ENCODE measurements at regions not wholly inside any gene's neighbourhood (a gene's known extent, or its start where the extent isn't known, plus 50 kb on each side); places are given as distances from the start of the nearest gene placed in this dataset.

- TF ChIP-seq CTCF (IDR thresholded peaks at IDR 0.05; ENCODE audit: borderline replicate concordance, extremely low read depth, insufficient read depth), result no peak
- Histone ChIP-seq H3K27me3 (ENCODE audit: control insufficient read depth, insufficient read depth, low read length) (no peaks in the 10 kb centered on the region), H3K27ac (ENCODE audit: low read depth in 2 of 2, low read length in 2 of 2) (no peak overlapping the region), H3K4me3 (ENCODE audit: low read length in 3 of 3) (no peak overlapping the region), H3K36me3 (ENCODE audit: control insufficient read depth in 2 of 3, insufficient read depth in 3 of 3, low read length in 3 of 3) (no peaks in the 10 kb centered on the region), H3K4me1 (ENCODE audit: control insufficient read depth in 2 of 3, insufficient read depth in 2 of 3, low read depth in 1 of 3, low read length in 3 of 3) (no peaks in the 10 kb centered on the region), H3K9me3 (ENCODE audit: control insufficient read depth in 2 of 3, insufficient read depth in 1 of 3, low read length in 3 of 3) (peaks cover 0 to 5% (median 0%) of the 10 kb centered on the region in 3 donors), H3K9ac (ENCODE audit: low read length in 3 of 3) (no peak overlapping the region)
- intact Hi-C loops (cut with DNase I), result no loop called here
- FAIRE-seq, result no peak
- DNase-seq, result no peak
These were observed 261.8 kb upstream of the KIF2B start for GRCh38 chr17:53560953-53561352.

GRCh38 chr17:53548252-53548651, 274.5 kb upstream of the KIF2B start:
- Histone ChIP-seq H3K4me3 (ENCODE audit: low read length in 3 of 3) (no peak overlapping the region), H3K9ac (ENCODE audit: low read length in 3 of 3) (no peak overlapping the region), H3K4me1 (ENCODE audit: control insufficient read depth in 2 of 3, insufficient read depth in 2 of 3, low read depth in 1 of 3, low read length in 3 of 3) (no peaks in the 10 kb centered on the region), H3K9me3 (ENCODE audit: control insufficient read depth in 2 of 3, insufficient read depth in 1 of 3, low read length in 3 of 3) (no peaks in the 10 kb centered on the region), H3K36me3 (ENCODE audit: control insufficient read depth in 2 of 3, insufficient read depth in 3 of 3, low read length in 3 of 3) (no peaks in the 10 kb centered on the region), H3K27me3 (ENCODE audit: control insufficient read depth, insufficient read depth, low read length) (no peaks in the 10 kb centered on the region), H3K27ac (ENCODE audit: low read depth in 2 of 2, low read length in 2 of 2) (no peak overlapping the region)
- no peak for TF ChIP-seq CTCF (IDR thresholded peaks at IDR 0.05; ENCODE audit: borderline replicate concordance, extremely low read depth, insufficient read depth)
- intact Hi-C loops (cut with DNase I), result no loop called here
- DNase-seq (no peak), FAIRE-seq (no peak)

- FAIRE-seq (no peak), DNase-seq (no peak)
- no peak overlapping the region for H3K4me3 ChIP-seq (ENCODE audit: low read length in 3 of 3)
- no peak overlapping the region for H3K9ac ChIP-seq (ENCODE audit: low read length in 3 of 3)
- intact Hi-C loops (cut with DNase I), result no loop called here
- H3K9me3 ChIP-seq (ENCODE audit: control insufficient read depth in 2 of 3, insufficient read depth in 1 of 3, low read length in 3 of 3), result no peaks in the 10 kb centered on the region
- no peaks in the 10 kb centered on the region for H3K27me3 ChIP-seq (ENCODE audit: control insufficient read depth, insufficient read depth, low read length)
- no peak for TF ChIP-seq CTCF (IDR thresholded peaks at IDR 0.05; ENCODE audit: borderline replicate concordance, extremely low read depth, insufficient read depth)
- H3K27ac ChIP-seq (ENCODE audit: low read depth in 2 of 2, low read length in 2 of 2), result no peak overlapping the region
- no peaks in the 10 kb centered on the region for H3K4me1 ChIP-seq (ENCODE audit: control insufficient read depth in 2 of 3, insufficient read depth in 2 of 3, low read depth in 1 of 3, low read length in 3 of 3)
- no peaks in the 10 kb centered on the region for H3K36me3 ChIP-seq (ENCODE audit: control insufficient read depth in 2 of 3, insufficient read depth in 3 of 3, low read length in 3 of 3)
These were observed 279.3 kb upstream of the KIF2B start for GRCh38 chr17:53543472-53543871.

GRCh38 chr17:53538129-53538617, 284.6 kb upstream of the KIF2B start:
- no peaks in the 10 kb centered on the region for H3K4me1 ChIP-seq (ENCODE audit: control insufficient read depth in 2 of 3, insufficient read depth in 2 of 3, low read depth in 1 of 3, low read length in 3 of 3)
- no peak overlapping the region for H3K4me3 ChIP-seq (ENCODE audit: low read length in 3 of 3)
- no peaks in the 10 kb centered on the region for H3K36me3 ChIP-seq (ENCODE audit: control insufficient read depth in 2 of 3, insufficient read depth in 3 of 3, low read length in 3 of 3)
- no peaks in the 10 kb centered on the region for H3K27me3 ChIP-seq (ENCODE audit: control insufficient read depth, insufficient read depth, low read length)
- H3K27ac ChIP-seq (ENCODE audit: low read depth in 2 of 2, low read length in 2 of 2), result no peak overlapping the region
- intact Hi-C loops (cut with DNase I), result no loop called here
- FAIRE-seq (no peak), DNase-seq (no peak)
- H3K9me3 ChIP-seq (ENCODE audit: control insufficient read depth in 2 of 3, insufficient read depth in 1 of 3, low read length in 3 of 3), result no peaks in the 10 kb centered on the region
- no peak overlapping the region for H3K9ac ChIP-seq (ENCODE audit: low read length in 3 of 3)
- no peak for TF ChIP-seq CTCF (IDR thresholded peaks at IDR 0.05; ENCODE audit: borderline replicate concordance, extremely low read depth, insufficient read depth)

Data from kidney (tissue), 13 donors.